ENCODE measurements at regions not wholly inside any gene's neighbourhood (a gene's known extent, or its start where the extent isn't known, plus 50 kb on each side); places are given as distances from the start of the nearest gene placed in this dataset.

DNA sequence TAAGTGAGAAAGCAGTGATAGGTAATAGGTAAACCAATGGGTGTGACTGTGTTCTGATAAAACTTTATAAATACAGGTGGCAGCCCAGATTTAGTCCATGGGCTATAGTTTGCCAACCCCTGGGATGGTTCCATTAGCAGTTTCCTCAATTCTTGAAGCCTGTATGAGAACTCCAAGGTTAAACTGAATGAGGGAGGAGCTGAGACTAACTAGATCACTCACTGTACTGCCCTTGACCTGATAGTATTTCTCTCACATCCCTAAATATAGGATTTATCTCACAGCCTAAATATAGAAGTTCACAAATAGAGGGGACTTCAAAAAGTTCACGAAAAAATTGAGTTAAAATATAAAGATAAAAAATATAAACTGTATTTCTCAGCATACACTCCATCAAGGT is 439.6 kb upstream of the CCDC196 start:
- DNase-seq (ENCODE audit: low read depth): no peak
- H3K4me3 ChIP-seq (ENCODE audit: low read depth, low read length): no peak overlapping the region
- TF ChIP-seq, protein P1, sequence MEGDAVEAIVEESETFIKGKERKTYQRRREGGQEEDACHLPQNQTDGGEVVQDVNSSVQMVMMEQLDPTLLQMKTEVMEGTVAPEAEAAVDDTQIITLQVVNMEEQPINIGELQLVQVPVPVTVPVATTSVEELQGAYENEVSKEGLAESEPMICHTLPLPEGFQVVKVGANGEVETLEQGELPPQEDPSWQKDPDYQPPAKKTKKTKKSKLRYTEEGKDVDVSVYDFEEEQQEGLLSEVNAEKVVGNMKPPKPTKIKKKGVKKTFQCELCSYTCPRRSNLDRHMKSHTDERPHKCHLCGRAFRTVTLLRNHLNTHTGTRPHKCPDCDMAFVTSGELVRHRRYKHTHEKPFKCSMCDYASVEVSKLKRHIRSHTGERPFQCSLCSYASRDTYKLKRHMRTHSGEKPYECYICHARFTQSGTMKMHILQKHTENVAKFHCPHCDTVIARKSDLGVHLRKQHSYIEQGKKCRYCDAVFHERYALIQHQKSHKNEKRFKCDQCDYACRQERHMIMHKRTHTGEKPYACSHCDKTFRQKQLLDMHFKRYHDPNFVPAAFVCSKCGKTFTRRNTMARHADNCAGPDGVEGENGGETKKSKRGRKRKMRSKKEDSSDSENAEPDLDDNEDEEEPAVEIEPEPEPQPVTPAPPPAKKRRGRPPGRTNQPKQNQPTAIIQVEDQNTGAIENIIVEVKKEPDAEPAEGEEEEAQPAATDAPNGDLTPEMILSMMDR (IDR thresholded peaks at IDR 0.05; ENCODE audit: insufficient read depth, low read length): no peak

DNA sequence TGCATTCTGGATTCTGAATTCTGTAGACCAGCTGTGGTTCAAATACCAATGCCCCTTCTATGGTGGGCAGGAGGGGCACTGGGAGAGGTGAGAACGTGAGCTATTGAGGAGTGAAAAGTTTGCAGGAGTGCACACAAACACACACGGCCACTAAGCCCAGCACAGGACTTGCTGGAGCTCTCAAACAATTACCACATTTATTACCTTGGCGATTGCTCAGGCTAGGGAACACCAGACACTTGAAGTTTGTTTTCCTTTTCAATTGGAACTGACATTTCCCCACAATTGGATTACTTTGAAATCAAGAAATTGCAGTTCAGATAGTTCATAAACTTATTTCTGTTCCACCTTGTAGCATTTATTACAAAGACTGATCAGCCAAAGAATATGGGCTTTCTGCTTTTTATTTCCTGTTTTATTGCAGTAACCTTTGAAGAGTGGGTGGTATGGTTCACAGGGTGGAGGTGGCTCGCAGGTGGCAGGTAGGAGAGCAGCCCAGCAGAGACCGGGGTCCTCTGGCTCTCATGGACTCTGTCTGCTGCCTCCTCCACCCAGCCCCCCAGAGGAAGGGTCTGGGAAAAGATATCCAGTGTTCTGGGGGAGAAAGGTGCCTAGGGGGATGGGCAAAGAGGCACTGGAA is 429.8 kb upstream of the CCDC196 start:
- TF ChIP-seq, protein P1 (IDR thresholded peaks at IDR 0.05; ENCODE audit: insufficient read depth, low read length): no peak
- no peak for DNase-seq (ENCODE audit: low read depth)
- no peak overlapping the region for H3K4me3 ChIP-seq (ENCODE audit: low read depth, low read length)

DNA sequence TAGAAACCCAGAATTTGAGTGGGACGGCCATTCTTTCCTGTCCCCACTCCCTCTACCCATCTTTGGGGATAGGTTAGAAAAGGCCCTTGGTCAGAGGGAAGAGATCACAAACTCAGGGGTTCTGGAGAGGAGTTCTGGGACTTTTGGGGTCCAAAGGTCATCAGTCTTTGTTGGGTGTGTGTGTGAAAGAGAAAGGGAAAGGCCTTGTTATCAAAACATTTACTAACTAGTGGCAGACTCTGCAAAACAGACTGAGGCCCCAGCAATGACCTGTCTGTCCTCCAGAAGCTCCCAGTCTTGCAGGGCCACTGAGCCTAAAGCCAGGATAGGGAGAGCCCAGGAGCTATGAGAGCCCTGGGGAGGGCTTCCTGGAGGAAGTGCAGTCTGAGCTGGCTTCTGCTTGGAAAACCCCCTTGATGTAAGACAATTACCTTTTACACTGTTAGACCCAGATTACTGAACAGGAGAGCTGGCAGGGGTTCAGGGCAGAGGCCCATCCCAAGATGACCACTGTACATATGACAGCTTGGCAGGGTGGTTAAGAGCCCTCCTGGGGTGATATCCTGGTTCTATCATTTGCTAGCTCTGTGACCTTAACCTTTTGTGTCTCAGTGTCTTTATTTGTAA is 429.1 kb upstream of the CCDC196 start:
- no peak for DNase-seq (ENCODE audit: low read depth)
- TF ChIP-seq, protein P1 (IDR thresholded peaks at IDR 0.05; ENCODE audit: insufficient read depth, low read length): no peak
- no peak overlapping the region for H3K4me3 ChIP-seq (ENCODE audit: low read depth, low read length)

DNA sequence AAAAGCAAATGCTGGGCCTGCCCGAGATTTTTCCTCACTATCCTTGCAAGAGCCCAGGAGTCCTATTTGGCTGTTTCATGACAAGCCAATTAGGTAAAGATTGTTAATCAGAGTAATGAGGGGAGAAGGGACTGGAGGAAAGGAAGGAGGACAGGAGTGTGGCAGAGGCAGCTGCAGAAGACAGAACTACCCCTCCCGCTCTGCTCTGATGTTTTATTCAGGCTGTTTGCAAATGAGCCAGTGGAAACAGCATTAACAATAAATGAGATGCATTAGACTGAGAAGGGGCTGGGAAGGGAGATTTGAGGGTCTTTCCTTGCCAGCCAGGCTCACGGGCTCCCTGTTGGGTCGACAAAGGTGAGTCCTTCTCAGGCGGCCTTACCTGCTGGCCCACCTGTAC is 421.0 kb upstream of the CCDC196 start:
- no peak overlapping the region for H3K4me3 ChIP-seq (ENCODE audit: low read depth, low read length)
- TF ChIP-seq, protein P1 (IDR thresholded peaks at IDR 0.05; ENCODE audit: insufficient read depth, low read length): no peak
- no peak for DNase-seq (ENCODE audit: low read depth)

DNA sequence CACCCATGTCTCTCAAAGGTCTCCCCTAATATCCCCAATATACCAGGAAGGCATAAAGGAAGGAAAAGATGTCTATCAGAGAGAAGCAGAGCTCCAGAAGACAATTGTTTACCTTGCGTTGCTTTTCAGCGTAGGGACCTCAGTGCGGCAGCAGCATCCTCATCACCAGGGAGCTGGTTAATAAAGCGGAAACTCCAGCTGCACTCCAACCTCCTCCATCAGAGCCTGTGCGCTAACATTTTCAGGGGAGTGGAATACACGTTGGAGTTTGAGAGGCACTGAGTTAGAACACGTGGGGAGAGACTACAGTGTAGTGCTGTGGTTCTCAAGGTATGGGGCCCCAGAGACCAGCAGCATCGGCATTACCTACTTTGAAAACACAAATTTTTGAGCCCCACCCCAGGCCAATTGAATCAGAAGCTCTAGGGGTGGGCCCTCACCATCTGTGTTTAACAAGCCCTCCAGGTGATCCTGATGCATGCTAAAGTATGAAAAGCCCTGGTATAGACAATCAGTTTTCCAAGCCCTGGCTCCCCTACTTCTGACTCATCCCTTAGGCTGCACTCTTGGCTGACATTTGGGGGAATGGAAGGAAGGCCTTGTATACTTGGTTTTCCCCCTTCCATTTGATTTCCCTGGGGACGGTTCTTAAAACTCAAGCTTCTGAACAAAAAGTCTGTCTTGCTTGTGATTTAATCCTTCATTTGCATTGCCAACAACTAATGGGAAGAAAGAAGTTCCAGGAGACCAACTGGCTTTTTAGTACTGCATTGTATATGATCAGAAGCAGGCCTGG is 419.0 kb upstream of the CCDC196 start:
- TF ChIP-seq, protein P1 (IDR thresholded peaks at IDR 0.05; ENCODE audit: insufficient read depth, low read length): no peak
- peak; percentile 92 for DNase-seq (ENCODE audit: low read depth)
- H3K4me3 ChIP-seq (ENCODE audit: low read depth, low read length): no peak overlapping the region

DNA sequence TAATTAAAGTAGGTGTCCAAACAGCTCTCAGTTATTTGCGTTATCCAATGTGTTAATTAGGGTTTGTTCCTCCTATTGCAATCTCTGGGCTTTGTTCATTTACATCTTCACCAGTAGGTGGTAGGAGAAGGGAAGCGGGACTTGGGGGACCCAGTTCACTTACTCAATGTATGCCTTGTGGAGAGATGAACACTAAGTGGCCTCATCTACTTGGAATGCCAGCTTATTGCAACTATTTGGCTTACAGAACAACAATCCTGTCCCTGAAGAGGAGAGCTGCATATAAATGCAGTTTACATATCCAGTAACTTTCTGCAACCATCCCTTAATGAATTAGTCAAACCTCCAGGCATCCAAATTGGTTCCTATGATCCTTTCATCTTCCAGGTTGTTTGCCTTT is 417.1 kb upstream of the CCDC196 start:
- peak; percentile 28 for DNase-seq (ENCODE audit: low read depth)
- H3K4me3 ChIP-seq (ENCODE audit: low read depth, low read length): no peak overlapping the region
- TF ChIP-seq, protein P1 (IDR thresholded peaks at IDR 0.05; ENCODE audit: insufficient read depth, low read length): peak; percentile 1

Data from fibroblast of the aortic adventitia (primary cell).